GM11168 (cell line): ENCODE measurements at regions not wholly inside any gene's neighbourhood (a gene's known extent, or its start where the extent isn't known, plus 50 kb on each side); places are given as distances from the start of the nearest gene placed in this dataset.

Experiments
- in situ Hi-C: fragments of 300-500 bp; cut with MboI; formaldehyde crosslinking; loops from one replicate; pipeline ENCODE4 v1.12.0; 2022; ENCODE audit warnings: low sequenced_read_pairs; ENCODE audit not compliant: unreplicated experiment

- in situ Hi-C loops: no loop called here
Measured at GRCh38 chr10:36170142-36170719, 528.1 kb upstream of the FZD8 start.

- in situ Hi-C loops: no loop called here
Measured at GRCh38 chr10:36168777-36169176, 526.7 kb upstream of the FZD8 start.

GRCh38 chr10:36164556-36165504, 522.7 kb upstream of the FZD8 start:
- in situ Hi-C loops: no loop called here

GRCh38 chr10:36163827-36164226, 521.7 kb upstream of the FZD8 start:
- in situ Hi-C loops: no loop called here

- in situ Hi-C loops: no loop called here
Measured at GRCh38 chr10:36157486-36157885, 515.4 kb upstream of the FZD8 start.

- in situ Hi-C loops: no loop called here
Measured at GRCh38 chr10:36148207-36148606, 506.1 kb upstream of the FZD8 start.

- in situ Hi-C loops: no loop called here
Measured at GRCh38 chr10:36147529-36147928, 505.4 kb upstream of the FZD8 start.

- in situ Hi-C loops: no loop called here
Measured at GRCh38 chr10:36141856-36142560, 499.9 kb upstream of the FZD8 start.

GRCh38 chr10:36129051-36129450, 487.0 kb upstream of the FZD8 start:
- in situ Hi-C loops: no loop called here

- in situ Hi-C loops: no loop called here
Measured at GRCh38 chr10:36126076-36126475, 484.0 kb upstream of the FZD8 start.

GRCh38 chr10:36119455-36119854, 477.4 kb upstream of the FZD8 start:
- in situ Hi-C loops: no loop called here

- in situ Hi-C loops: no loop called here
Measured at GRCh38 chr10:36118314-36118713, 476.2 kb upstream of the FZD8 start.

GRCh38 chr10:36117890-36118289, 475.8 kb upstream of the FZD8 start:
- in situ Hi-C loops: no loop called here

GRCh38 chr10:36117231-36117630, 475.1 kb upstream of the FZD8 start:
- in situ Hi-C loops: no loop called here

GRCh38 chr10:36116731-36117130, 474.6 kb upstream of the FZD8 start:
- in situ Hi-C loops: no loop called here

GRCh38 chr10:36116040-36116439, 473.9 kb upstream of the FZD8 start:
- in situ Hi-C loops: no loop called here

GRCh38 chr10:36115364-36115763, 473.3 kb upstream of the FZD8 start:
- in situ Hi-C loops: no loop called here

- in situ Hi-C loops: no loop called here
Measured at GRCh38 chr10:36114913-36115312, 472.8 kb upstream of the FZD8 start.

- in situ Hi-C loops: no loop called here
Measured at GRCh38 chr10:36114141-36114540, 472.0 kb upstream of the FZD8 start.

- in situ Hi-C loops: no loop called here
Measured at GRCh38 chr10:36111676-36112075, 469.6 kb upstream of the FZD8 start.

GRCh38 chr10:36110097-36110496, 468.0 kb upstream of the FZD8 start:
- in situ Hi-C loops: no loop called here
